ENCODE measurements at regions not wholly inside any gene's neighbourhood (a gene's known extent, or its start where the extent isn't known, plus 50 kb on each side); places are given as distances from the start of the nearest gene placed in this dataset.
"Not testable (repeated sequence)": the region's sequence is repeated elsewhere in the genome, so short reads cannot be mapped to it uniquely, and the experiment has no call there.

DNA sequence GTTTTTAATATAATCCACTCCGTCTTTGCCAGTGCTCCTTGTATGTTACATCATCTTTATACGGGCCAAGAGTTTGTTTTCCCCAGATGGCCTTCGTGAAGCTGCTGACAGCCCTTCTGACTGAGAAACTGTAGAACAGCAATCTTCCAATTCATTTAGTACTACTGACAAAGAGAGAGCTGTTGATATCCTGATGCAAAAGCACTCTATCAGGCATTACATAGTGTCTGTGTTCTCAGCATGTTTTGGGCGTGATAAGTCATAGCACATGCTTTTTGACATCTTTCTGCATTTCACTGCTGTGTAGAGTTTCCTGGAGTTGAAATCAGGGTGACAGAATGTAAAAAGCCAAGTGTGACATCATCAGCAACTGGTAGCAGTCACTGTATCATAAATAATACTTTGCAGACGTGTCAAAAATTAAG, 746.3 kb upstream of the FAM241A start:
- DNase-seq (ENCODE audit: low spot score): no peak

DNA sequence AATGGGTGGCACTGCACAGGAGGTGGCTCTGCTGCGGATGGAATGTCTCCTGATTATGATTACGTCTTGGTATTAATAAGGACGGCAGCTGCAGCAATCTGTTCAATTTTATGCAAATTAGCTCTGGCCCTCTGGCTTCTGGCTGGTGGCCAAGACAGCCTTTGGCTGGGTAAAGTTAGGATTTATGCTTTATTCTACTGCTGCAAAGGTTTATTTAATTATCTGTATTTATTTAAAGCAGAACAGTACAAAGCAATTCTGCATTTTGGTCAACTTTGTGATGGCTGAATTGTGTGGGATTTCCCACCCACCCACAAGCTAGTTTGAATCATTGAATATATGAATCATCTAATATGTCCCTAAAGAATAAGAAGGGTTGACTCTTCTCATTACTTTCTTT, 745.6 kb upstream of the FAM241A start:
- no peak for DNase-seq (ENCODE audit: low spot score)

DNA sequence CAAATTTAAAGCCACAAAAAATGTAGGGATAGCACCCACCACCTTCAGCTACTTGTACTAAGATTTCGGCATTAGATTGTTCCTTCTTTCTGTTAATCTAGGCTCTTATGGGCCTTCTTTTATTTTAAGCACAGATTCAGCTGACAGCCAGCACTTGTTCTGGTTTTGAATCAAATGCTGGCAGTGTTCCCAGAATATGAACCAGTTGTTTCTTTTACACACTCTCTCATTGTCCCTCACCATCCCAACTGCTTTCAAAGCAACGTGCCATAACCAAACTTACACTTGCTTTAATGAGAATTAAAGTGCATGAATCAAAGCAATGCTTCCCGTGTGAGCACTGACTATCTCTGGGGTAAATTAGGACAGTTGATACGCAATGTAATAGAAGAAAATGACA, 744.5 kb upstream of the FAM241A start:
- no peak for DNase-seq (ENCODE audit: low spot score)

DNA sequence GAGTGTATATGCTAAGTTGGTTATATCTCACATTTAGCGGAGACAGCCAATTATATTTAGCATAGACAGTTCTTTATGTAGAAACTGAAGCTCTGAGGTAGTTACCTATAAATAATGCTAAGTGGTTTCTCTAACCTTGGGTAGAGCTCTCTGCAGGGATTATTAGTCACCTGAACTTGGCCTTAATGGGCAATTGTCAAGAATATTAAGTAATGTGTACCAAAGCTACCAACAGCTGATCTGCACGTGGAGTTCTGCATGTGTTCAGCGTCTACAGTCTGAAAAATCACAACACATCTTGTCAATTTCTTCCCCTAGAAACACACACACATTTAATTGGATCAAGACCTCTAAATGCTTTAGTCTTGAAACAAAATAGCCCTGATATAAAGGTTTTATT, 740.6 kb upstream of the FAM241A start:
- no peak for DNase-seq (ENCODE audit: low spot score)

DNA sequence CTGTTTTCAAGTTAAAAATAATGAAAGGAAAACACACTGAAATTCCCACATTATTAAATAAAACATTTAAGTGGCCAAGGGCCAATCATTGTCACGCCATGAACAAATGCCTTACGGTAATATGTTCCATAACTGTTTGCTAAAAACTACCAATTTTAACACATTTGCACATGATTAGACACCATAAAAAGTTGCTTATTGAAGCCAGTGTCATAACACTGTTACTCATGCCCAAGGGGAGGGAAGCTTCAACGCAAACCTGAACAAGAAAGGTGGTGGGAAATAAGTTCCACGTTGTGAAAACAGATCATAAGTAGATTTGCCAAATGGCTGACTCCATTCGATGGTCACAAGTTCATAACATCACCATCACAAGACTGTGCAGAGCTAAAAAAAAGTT, 739.3 kb upstream of the FAM241A start:
- DNase-seq (ENCODE audit: low spot score): no peak

DNA sequence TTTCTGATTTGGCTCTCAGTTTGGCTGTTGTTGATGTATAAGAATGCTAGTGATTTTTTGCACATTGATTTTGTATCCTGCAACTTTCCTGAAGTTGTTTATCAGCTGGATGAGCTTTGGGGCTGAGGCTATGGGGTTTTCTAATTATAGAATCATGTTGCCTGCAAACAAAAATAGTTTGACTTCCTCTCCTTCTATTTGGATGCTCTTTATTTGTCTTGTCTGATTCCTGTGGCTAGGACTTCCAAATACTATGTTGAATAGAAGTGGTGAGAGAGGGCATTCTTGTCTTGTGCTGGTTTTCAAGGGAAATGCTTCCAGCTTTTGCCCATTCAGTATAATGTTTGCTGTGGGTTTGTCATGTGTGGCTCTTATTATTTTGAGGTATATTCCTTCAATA, 734.7 kb upstream of the FAM241A start:
- no peak for DNase-seq (ENCODE audit: low spot score)

DNA sequence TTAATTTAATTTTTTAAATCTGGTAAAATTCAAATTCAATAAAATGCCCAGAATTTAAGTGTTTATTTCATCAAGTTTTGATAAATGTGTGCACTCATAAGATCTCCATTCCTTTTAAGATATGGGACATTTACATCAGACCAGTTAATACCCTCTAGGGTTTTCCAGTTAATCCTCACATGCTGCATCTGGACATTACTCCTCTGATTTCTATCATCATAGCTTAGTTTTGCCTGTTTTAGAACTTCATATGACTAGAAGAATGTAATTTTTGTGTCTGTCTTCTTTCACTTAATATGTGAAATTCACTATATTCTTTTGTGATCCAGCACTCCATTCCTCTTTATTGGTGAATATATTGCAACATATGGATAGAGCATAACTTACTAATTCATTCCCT, 727.7 kb upstream of the FAM241A start:
- no peak for DNase-seq (ENCODE audit: low spot score)

DNA sequence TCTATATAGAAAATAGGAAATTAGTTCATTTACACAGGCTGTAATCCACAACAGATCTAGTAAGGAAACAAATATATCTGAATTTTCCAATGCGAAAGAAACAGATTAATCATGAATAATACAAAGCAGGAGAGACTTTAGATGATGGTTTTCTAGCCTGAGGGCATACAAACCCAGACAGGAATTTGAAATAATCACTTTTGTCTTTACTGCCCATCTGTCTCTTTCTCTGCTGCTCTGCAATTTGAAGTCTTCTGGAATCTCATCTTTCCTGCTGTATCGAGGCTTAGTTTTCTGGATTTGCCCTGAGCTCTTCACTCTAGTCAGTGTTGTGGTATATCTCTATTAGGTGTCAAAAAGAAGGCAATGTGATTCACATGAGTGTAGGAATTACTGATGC, 711.8 kb upstream of the FAM241A start:
- DNase-seq (ENCODE audit: low spot score): no peak

DNA sequence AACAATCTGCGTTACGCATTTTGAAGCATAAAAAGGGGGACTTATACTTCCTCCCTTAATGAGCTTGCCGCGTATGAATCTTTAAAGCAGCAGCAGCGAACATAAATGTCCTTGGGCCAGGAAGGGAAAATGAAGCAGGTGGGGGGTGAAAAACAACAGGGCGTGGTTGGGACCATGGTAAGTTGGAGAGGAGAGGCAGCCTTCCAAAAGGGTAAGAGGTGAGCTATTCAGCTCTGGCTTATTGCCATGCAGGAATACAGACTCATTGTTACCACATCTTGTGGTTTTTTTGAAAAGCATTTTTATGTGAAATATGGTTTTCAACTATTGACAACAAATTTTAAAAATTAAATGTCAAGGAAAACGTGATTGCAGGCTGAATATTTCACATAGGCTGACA, 710.7 kb upstream of the FAM241A start:
- DNase-seq (ENCODE audit: low spot score): no peak

DNA sequence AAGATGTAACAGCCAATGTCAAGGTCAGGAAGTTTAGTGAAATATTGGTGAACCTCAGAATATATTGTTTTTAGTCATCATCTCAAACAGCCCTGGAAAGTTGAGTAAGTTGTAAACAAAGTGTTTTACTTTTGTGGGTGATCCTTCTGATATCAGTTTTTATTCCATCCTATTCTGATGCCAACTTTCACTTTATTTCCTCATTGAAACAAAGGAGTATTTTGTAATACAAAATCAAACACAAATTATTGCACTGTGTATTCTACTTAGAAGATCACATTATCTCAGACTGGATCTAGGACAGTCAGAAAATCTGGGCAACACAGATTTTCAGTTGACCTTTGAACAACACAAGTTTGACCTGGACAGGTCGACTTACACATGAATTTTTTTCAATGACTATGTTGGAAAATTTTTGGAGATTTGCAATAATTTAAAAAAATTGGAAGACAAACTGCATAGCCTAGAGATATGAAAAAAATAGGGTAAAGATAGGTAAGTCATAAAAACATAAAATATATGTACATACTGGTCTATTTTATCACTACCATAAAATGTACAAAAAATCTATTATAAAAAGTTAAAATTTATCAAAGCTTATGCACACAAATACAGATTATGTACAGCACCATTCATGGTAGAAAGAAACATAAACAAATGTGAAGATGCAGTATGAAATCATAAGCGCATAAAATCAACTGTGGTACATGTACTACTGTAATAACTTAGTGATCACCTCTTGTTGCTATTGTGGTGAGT, 709.1 kb upstream of the FAM241A start:
- DNase-seq (ENCODE audit: low spot score): no peak

DNA sequence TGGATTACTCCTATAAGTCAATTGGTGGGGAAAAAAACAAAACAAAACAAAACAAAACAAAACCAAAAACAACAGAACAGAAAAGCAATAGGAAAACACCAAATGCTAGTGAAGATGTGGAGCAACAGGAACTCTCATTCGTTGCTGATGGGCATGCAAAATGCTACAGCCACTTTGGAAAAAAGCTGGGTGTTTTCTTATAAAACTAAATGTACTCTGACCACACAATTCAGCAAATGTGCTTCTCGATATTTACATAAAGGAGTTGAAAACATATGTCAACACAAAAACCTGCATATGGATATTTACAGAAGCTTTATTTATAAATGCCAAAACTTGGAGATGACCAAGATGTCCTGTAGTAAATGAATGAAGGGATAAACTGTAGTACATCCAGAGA, 703.6 kb upstream of the FAM241A start:
- no peak for DNase-seq (ENCODE audit: low spot score)

DNA sequence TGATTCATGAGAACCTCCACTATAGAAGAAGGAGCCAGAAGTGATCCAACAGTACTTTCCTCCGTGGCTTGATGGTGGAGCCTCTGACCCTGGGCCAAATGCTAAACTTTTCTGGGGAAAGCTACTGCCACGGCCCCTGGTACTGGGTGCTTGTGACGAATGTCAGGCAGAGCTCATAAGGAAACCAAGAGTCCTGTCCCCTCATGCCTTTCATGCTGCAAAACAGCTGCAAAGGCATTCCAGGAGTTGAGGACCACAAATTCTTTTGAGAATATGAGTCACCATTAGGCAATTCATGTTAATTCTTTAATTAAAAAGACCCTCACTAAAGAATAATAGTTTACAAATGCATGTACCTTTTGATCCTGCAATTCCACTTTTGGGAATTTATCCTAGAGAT, 700.4 kb upstream of the FAM241A start:
- DNase-seq (ENCODE audit: low spot score): not testable (repeated sequence)

DNA sequence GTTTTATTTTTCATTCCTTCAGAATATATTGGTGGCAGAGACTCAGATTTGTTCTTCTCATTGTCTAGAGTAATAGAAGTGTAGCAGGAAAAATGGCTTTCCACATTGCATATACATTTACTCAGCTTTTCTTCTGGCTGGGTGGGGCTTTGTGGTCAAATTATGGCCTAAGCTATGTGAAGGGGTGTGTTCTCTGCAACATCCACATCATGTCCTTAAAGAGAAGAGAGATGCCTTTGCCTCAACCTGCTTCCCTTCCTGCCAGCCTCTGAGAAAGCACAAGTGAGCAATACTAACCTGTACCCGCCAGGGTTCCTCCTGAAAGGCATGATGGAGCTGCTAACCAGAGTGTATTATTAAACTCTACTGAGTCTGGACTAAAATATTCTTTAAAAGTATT, 695.6 kb upstream of the FAM241A start:
- DNase-seq (ENCODE audit: low spot score): no peak

DNA sequence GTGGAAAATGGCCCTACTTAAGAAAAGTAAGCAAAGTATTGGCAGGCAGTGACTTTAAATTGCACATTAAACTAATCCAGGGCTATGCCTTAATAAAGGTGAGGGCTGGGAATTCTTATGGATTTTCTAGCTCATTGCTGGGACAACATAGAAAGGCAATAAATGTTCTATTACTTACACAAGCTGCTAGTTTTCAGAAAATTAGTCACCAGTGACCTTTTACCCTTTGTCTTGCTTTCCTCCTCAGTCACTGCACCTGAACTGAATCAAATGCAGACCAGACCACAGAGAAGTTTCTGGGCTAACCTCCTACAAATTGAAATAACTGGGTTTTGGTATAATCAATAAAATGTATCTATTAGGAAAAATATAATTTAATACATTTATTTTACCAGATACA, 694.4 kb upstream of the FAM241A start:
- no peak for DNase-seq (ENCODE audit: low spot score)

DNA sequence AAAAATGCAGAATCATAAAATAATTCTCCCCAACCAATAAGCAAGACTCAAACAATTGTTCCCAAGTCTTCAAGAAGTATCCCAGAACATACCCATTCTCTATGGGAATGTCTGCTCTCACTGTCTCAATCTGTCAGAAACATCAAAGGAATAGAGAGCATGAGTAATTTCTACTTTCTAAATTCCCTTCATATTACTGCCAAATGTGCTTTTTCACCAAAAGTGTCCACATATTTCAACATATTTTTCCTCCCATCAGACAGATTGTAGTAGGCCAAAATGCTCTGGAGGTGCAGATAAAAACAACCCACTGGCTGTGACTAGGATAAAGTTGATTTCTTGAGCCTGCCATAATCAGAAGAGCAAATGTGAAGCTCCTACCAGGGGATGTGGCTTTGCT, 692.0 kb upstream of the FAM241A start:
- DNase-seq (ENCODE audit: low spot score): no peak

DNA sequence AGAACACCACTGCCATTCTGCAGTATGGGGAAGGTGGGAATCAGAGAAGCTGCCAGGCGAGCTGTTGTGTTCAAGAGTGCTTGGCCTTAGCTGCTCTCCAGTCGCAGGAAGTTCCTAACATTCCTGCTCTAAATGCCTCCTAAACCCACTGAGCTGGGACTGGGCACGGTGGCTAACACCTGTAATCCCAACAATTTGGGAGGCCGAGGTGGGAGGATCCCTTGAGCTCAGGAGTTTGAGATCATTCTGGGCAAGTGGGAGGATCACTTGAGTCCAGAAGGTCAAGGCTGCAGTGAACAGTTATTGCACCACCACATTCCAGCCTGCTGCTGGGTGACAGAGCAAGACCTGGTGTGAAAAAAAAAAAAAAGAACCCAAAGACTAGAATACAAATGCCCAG, 690.3 kb upstream of the FAM241A start:
- DNase-seq (ENCODE audit: low spot score): no peak

DNA sequence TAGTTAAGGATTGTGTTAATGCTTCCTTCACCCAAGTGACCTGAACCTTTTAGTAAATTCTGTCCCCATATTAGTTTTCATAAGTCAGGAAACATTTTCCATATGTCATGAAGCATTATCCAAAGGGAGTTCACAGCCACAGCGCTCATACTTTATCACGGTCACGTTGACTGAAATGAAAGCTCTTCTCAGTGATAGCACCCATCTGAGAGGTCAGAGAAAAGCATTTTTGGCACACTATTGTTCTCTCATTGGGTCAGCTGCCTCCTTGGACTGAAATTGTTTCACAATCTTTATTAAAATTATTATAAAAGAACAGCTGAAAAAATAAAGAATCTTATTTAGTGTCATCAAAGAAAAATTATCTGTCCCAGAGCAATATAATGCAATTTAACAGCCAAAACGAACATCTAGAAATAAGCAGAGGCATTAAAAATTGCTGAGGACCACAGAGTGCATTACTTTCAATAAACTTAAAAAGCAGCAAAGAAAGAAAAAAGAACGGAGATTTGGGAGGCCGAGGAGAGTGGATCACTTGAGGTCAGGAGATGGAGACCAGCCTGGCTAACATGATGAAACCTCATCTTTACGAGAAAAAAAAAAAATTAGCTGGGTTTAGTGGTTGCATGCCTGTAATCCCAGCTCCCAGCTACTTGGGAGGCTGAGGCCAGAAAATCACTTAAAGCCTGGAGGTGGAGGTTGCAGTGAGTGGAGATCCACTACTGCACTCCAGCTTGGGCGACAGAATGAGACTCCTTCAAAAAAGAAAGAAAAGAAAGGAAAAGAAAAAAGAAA, 680.8 kb upstream of the FAM241A start:
- DNase-seq (ENCODE audit: low spot score): no peak

DNA sequence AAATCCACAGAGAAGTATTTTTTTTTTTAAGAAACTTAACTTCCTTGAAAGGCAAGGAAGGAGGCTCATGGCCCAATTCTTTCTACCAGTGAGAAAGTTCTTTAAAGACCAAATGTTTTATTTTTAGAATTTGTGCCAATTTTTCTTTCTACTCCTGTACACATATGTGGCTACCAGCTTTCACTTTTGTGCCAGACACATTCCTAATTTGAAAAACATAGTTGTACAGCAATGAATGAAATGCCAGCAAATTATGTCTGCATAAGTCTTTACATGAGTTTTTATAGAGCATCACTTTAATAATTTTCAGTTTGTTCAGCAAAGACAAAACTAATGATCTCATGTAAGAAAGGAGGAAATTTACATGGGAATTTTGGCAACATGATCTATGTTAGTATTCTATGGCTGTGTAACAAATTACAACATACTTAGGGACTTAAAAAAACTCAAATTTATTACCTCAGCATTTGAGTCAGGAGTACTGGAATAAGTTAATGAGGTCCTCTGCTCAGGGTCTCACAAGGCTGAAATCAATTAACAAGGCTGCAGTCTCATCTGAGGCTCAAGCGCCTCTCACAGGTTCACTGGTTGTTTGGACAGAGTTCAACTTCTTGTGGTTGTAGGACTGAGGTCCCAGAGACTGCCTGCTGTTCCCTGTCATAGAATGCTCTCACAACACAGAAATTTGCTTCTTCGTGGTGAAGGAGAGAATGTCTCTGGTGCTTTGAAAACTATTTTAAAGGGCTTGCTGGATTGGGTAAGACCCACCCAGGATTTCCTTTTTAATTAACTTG, 678.2 kb upstream of the FAM241A start:
- no peak for DNase-seq (ENCODE audit: low spot score)

DNA sequence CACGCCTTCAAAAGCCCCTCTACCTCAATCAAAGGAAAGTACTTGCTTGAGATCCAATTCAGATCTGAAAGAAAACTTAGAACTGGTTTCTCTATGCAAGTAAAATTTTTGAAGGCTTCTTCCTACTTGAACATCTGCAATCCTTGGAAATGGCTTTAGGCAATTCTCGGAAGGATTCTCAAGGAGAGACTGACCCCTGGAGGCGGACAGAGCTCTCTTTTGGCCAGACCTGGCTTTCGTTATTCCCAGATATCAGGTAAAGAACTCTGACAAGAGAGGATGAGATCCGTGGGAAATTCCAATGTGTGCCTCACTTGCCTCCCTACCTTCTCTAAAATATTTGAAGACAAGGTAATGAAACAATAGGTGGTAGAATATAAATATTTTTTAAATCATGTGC, 670.3 kb upstream of the FAM241A start:
- DNase-seq (ENCODE audit: low spot score): peak; percentile 5

DNA sequence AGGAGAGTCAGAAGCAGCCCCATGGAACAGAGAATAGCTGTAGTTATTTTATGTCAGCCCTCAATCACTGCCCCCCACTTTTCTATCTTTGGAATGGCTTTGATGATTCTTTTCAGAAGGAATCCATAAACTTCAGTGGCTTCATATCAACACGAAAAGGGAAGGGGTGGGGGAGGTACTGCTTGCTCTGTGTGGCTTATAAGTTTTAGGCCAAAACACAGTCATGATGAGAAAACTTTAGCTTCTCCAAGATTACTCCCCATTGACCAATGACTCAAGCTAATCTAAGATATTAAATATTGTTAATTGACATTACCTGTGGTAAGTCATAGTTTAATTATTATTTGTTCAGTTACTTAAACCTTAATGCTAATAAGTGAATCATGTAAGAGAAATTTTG, 669.6 kb upstream of the FAM241A start:
- no peak for DNase-seq (ENCODE audit: low spot score)

DNA sequence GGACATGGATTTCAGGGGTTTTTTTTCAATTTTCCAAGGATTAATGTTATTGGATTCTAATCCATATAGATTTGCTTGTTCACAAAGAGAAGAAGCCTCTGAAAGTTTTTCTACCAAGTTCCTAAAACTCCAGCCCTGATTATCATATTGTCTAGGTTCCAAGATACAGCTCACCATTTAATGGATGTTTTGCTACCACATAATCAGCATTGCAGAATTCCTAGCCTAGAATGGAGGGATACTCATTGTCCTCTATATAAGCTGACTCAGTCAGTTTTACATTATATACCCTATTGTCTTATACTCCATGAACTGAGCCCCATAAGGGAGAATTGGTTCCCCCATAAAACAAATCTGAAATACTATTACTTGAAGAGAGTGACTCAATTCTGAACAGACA, 664.7 kb upstream of the FAM241A start:
- DNase-seq (ENCODE audit: low spot score): no peak

DNA sequence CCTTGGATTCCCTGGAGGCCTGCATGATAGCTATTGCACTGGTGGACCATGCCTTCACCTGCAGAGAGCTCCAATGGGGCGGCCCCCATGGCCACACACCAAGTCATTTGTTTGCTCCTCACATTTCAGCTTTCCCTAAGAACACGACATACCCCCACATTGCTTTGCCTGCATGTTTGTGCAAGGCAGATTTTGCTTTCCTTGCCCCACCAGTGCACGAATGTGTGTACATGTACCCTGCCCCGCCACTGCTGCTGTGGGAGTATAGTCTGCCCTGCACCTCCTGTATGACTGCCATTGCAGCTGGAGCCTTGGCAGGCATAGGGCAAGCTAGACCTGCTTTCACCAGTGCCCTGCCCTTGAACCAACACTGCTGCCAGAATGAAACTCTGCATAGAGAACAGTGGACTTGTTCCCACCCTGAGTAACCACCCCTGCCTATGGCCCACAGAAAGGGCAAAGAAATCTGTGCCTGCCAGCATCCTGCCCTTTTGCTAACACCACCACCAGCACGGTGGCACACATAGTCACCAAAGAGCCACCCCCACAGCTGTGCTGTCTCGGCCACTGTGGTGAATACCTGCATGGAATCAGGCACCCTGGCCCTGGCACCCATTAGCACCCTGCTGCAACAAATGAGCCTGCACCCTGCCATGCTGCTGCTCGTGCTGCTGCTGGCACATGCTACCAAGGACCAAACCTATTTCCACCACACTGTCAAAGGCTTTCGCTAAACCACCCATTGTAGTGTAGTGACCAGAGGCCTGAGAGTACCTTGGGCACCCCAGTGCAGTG, 661.7 kb upstream of the FAM241A start:
- DNase-seq (ENCODE audit: low spot score): no peak
